ENCODE measurements at regions not wholly inside any gene's neighbourhood (a gene's known extent, or its start where the extent isn't known, plus 50 kb on each side); places are given as distances from the start of the nearest gene placed in this dataset.

DNA sequence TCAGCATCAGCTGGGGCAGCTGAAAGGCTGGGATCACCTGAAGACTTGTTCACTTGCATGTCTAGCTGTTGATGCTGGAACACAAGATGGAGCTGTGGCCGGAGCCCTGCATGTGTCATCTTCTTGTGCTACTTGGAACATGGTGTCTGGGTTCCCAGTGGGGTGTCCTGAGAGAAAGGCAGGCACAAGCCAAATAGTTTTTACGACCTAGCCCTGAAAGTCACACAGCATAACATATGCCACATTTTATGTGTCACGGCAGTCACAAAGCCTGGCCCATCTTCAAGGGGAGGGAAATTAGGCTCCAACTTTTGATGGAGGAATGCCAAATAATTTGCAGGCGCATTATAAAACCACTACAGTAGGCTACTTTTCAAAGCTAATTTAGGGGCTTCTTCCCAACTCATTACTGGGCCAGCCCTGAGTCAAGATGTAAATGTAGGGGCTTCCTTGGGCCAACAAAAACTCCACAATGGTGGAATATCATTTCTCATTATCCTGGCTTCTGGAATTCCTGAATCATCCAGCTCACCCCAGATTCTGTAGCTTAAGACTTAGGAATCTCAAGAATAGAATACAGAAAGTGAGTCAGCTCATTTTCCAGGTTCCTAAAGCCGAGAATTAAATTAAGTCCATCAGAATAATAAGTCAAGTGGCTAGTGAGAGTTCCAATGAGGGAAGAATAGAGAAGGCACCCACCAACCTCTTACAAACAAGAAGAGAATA is 543.0 kb downstream of the TNS1 start:
- Histone ChIP-seq H3K27ac (ENCODE audit: low read depth, low read length, poor library complexity, severe bottlenecking) (no peak overlapping the region), H3K4me1 (ENCODE audit: insufficient read depth, low read length, poor library complexity, severe bottlenecking) (no peaks in the 10 kb centered on the region), H3K9me3 (ENCODE audit: low read depth, low read length, poor library complexity, severe bottlenecking) (no peaks in the 10 kb centered on the region), H3K4me3 (ENCODE audit: low read depth, low read length, poor library complexity, severe bottlenecking) (no peak overlapping the region), H3K27me3 (replicated peaks; ENCODE audit: insufficient read depth, low read depth, low read length, poor library complexity) (no peaks in the 10 kb centered on the region), H3K36me3 (ENCODE audit: insufficient read depth, low read length, poor library complexity, severe bottlenecking) (no peaks in the 10 kb centered on the region)
- no TSS peak for BruUV-seq (replicated peaks)
- DNase-seq (ENCODE audit: low spot score): peak; percentile 69
- intact Hi-C loops (cut with micrococcal nuclease; ENCODE audit: unreplicated experiment): no loop called here
- POLR2A ChIA-PET (ENCODE audit: low non-redundant PET): no interaction called here
- CTCF ChIA-PET: interaction anchor here (0.6 kb wide), 1 partner anchor 57 kb away, joined by 13 read pairs; no protein-coding TSS in a partner anchor
- no peak for TF ChIP-seq EZH2 (IDR thresholded peaks at IDR 0.05; ENCODE audit: borderline replicate concordance, low read depth, low read length, poor library complexity, severe bottlenecking)
- TF ChIP-seq, protein P1, sequence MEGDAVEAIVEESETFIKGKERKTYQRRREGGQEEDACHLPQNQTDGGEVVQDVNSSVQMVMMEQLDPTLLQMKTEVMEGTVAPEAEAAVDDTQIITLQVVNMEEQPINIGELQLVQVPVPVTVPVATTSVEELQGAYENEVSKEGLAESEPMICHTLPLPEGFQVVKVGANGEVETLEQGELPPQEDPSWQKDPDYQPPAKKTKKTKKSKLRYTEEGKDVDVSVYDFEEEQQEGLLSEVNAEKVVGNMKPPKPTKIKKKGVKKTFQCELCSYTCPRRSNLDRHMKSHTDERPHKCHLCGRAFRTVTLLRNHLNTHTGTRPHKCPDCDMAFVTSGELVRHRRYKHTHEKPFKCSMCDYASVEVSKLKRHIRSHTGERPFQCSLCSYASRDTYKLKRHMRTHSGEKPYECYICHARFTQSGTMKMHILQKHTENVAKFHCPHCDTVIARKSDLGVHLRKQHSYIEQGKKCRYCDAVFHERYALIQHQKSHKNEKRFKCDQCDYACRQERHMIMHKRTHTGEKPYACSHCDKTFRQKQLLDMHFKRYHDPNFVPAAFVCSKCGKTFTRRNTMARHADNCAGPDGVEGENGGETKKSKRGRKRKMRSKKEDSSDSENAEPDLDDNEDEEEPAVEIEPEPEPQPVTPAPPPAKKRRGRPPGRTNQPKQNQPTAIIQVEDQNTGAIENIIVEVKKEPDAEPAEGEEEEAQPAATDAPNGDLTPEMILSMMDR (conservative IDR thresholded peaks at IDR 0.05; ENCODE audit: low read depth, low read length): no peak

DNA sequence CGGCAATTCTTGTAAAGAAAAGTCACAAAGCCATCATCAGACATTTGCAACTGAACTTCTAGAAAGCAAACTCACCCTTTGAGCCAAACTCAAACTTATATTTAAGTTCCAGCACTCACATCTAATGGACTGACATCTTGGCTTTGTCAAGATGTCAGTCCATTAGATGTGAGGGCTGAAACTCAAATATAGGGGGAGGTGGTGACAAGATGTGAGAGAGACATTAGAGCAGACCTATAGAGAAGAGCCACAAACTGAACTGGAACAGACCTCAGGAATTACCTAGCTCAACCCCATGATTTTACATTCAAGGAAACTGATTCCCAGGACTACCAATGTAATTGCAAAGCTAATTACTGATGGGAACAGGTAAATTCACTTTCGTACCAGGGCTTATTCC is 543.8 kb downstream of the TNS1 start:
- no TSS peak for BruUV-seq (replicated peaks)
- POLR2A ChIA-PET (ENCODE audit: low non-redundant PET): no interaction called here
- H3K4me1 ChIP-seq (ENCODE audit: insufficient read depth, low read length, poor library complexity, severe bottlenecking): no peaks in the 10 kb centered on the region
- H3K9me3 ChIP-seq (ENCODE audit: low read depth, low read length, poor library complexity, severe bottlenecking): no peaks in the 10 kb centered on the region
- H3K27ac ChIP-seq (ENCODE audit: low read depth, low read length, poor library complexity, severe bottlenecking): no peak overlapping the region
- no peak overlapping the region for H3K4me3 ChIP-seq (ENCODE audit: low read depth, low read length, poor library complexity, severe bottlenecking)
- intact Hi-C loops (cut with micrococcal nuclease; ENCODE audit: unreplicated experiment): no loop called here
- H3K27me3 ChIP-seq (replicated peaks; ENCODE audit: insufficient read depth, low read depth, low read length, poor library complexity): no peaks in the 10 kb centered on the region
- TF ChIP-seq EZH2 (IDR thresholded peaks at IDR 0.05; ENCODE audit: borderline replicate concordance, low read depth, low read length, poor library complexity, severe bottlenecking): no peak
- TF ChIP-seq, protein P1 (conservative IDR thresholded peaks at IDR 0.05; ENCODE audit: low read depth, low read length): no peak
- DNase-seq (ENCODE audit: low spot score): no peak
- H3K36me3 ChIP-seq (ENCODE audit: insufficient read depth, low read length, poor library complexity, severe bottlenecking): no peaks in the 10 kb centered on the region
- CTCF ChIA-PET: interaction anchor here (0.6 kb wide), 1 partner anchor 56 kb away, joined by 13 read pairs; no protein-coding TSS in a partner anchor

DNA sequence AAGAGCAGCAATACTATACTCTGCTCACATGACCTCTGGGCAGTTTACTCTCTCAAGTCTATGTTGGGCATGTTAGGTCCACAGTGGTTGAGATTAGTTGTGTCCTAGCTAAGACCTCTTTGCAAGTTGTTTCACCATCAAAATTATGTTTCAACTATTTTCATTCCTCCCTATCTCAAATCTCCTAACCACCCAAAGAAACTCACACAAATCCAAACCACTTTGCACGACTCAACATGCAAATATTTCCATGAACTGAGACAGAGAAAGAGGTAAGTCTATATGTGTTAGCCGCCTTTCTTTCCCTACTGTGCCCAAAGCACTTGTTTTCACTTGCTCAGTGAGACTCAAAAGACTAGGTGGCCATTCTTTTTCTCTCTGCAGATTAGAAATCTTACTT is 546.8 kb downstream of the TNS1 start:
- POLR2A ChIA-PET (ENCODE audit: low non-redundant PET): no interaction called here
- DNase-seq (ENCODE audit: low spot score): no peak
- TF ChIP-seq, protein P1 (conservative IDR thresholded peaks at IDR 0.05; ENCODE audit: low read depth, low read length): no peak
- no peak for TF ChIP-seq EZH2 (IDR thresholded peaks at IDR 0.05; ENCODE audit: borderline replicate concordance, low read depth, low read length, poor library complexity, severe bottlenecking)

More for the DNA sequence above, 546.8 kb downstream of the TNS1 start:
- no peaks in the 10 kb centered on the region for H3K4me1 ChIP-seq (ENCODE audit: insufficient read depth, low read length, poor library complexity, severe bottlenecking)
- no peaks in the 10 kb centered on the region for H3K27me3 ChIP-seq (replicated peaks; ENCODE audit: insufficient read depth, low read depth, low read length, poor library complexity)
- BruUV-seq (replicated peaks): no TSS peak
- CTCF ChIA-PET: no interaction called here
- H3K9me3 ChIP-seq (ENCODE audit: low read depth, low read length, poor library complexity, severe bottlenecking): no peaks in the 10 kb centered on the region
- H3K4me3 ChIP-seq (ENCODE audit: low read depth, low read length, poor library complexity, severe bottlenecking): no peak overlapping the region
- no peaks in the 10 kb centered on the region for H3K36me3 ChIP-seq (ENCODE audit: insufficient read depth, low read length, poor library complexity, severe bottlenecking)
- intact Hi-C loops (cut with micrococcal nuclease; ENCODE audit: unreplicated experiment): no loop called here
- H3K27ac ChIP-seq (ENCODE audit: low read depth, low read length, poor library complexity, severe bottlenecking): no peak overlapping the region
